GM23338 (cell line): ENCODE measurements at regions not wholly inside any gene's neighbourhood (a gene's known extent, or its start where the extent isn't known, plus 50 kb on each side); places are given as distances from the start of the nearest gene placed in this dataset.
"Not testable (repeated sequence)": the region's sequence is repeated elsewhere in the genome, so short reads cannot be mapped to it uniquely, and the experiment has no call there.

Experiments
- ATAC-seq: fragments of 200-7000 bp; cut with Tn5 transposase; 3 replicates; pipeline ENCODE4 v1.9.1; 2020
- DNase-seq: peaks from one replicate; pipeline ENCODE4 v3.0.0-alpha.2; 2015; ENCODE audit warnings: low spot score
- H2AFZ ChIP-seq: fragments of 200-600 bp; sonication (generic); 2 replicates; pipeline ENCODE4 v1.8.0; 2016; ENCODE audit warnings: antibody characterized with exemption, mild to moderate bottlenecking, moderate library complexity
- H3F3A ChIP-seq: fragments of 200-600 bp; sonication (generic); replicated peaks from 2 replicates; pipeline ENCODE4 v1.8.0; 2017; ENCODE audit warnings: antibody characterized with exemption, mixed run types, low read depth
- H3K27ac ChIP-seq: fragments of 200-600 bp; sonication (generic); 2 replicates; pipeline ENCODE4 v1.6.1; 2016; ENCODE audit warnings: low read depth
- H3K27me3 ChIP-seq: fragments of 200-600 bp; sonication (generic); 2 replicates; pipeline ENCODE4 v1.8.0; 2016; ENCODE audit warnings: mild to moderate bottlenecking, mixed run types, moderate library complexity; ENCODE audit not compliant: insufficient read depth
- H3K36me3 ChIP-seq: fragments of 200-600 bp; sonication (generic); 2 replicates; pipeline ENCODE4 v1.8.0; 2016; ENCODE audit warnings: mild to moderate bottlenecking; ENCODE audit not compliant: insufficient read depth
- H3K4me1 ChIP-seq: fragments of 200-600 bp; sonication (generic); 2 replicates; pipeline ENCODE4 v1.8.0; 2016; ENCODE audit warnings: mild to moderate bottlenecking, moderate library complexity; ENCODE audit not compliant: insufficient read depth
- H3K4me2 ChIP-seq: fragments of 200-600 bp; sonication (generic); 2 replicates; pipeline ENCODE4 v1.7.1; 2017; ENCODE audit warnings: mixed run types
- H3K4me3 ChIP-seq: fragments of 200-600 bp; sonication (generic); 2 replicates; pipeline ENCODE4 v1.6.1; 2016; ENCODE audit warnings: mixed run types
- H3K79me2 ChIP-seq: fragments of 200-600 bp; sonication (generic); replicated peaks from 2 replicates; pipeline ENCODE4 v1.8.0; 2017; ENCODE audit warnings: mild to moderate bottlenecking; ENCODE audit not compliant: insufficient read depth
- H3K9me2 ChIP-seq: fragments of 200-600 bp; sonication (generic); 2 replicates; pipeline ENCODE4 v1.8.0; 2017; ENCODE audit not compliant: insufficient read depth
- H4K20me1 ChIP-seq: fragments of 200-600 bp; sonication (generic); replicated peaks from 2 replicates; pipeline ENCODE4 v1.8.0; 2017; ENCODE audit warnings: mild to moderate bottlenecking; ENCODE audit not compliant: insufficient read depth
- H3K27ac Mint-ChIP-seq: 2 replicates; pipeline ENCODE4 v1.8.0; 2020; ENCODE audit warnings: inconsistent platforms, mild to moderate bottlenecking, moderate library complexity, mixed read lengths
- H3K27me3 Mint-ChIP-seq: 3 replicates; pipeline ENCODE4 v1.8.0; 2022; ENCODE audit warnings: low read depth, mild to moderate bottlenecking, moderate library complexity, mixed read lengths, inconsistent platforms; ENCODE audit not compliant: insufficient read depth, poor library complexity
- H3K36me3 Mint-ChIP-seq: 3 replicates; pipeline ENCODE4 v1.8.0; 2021; ENCODE audit warnings: low read depth, mild to moderate bottlenecking, inconsistent platforms, moderate library complexity, mixed read lengths
- H3K4me1 Mint-ChIP-seq: 3 replicates; pipeline ENCODE4 v1.8.0; 2020; ENCODE audit warnings: mild to moderate bottlenecking, inconsistent platforms, mixed read lengths
- H3K4me3 Mint-ChIP-seq: 3 replicates; pipeline ENCODE4 v1.8.0; 2021; ENCODE audit warnings: moderate library complexity, mild to moderate bottlenecking, inconsistent platforms, mixed read lengths
- H3K9me3 Mint-ChIP-seq: 3 replicates; pipeline ENCODE4 v1.8.0; 2020; ENCODE audit warnings: moderate library complexity, mild to moderate bottlenecking, inconsistent platforms, mixed read lengths
- CREB1 ChIP-seq: fragments of 250-450 bp; sonication (Bioruptor Pico); IDR thresholded peaks from 2 replicates; pipeline ENCODE4 v1.5.0; 2020; ENCODE audit warnings: low read depth, mild to moderate bottlenecking, moderate library complexity
- CTCF ChIP-seq, 2 experiments: fragments of 200-600 bp in 1 of 2; sonication (generic) in 1 of 2; conservative IDR thresholded peaks; 2 replicates each; pipeline versions ENCODE4 v1.5.1 to v1.6.1; 2016 to 2017; ENCODE audit warnings: antibody characterized with exemption in 2 of 2, low read depth in 2 of 2, mild to moderate bottlenecking in 2 of 2, moderate library complexity in 1 of 2
- EZH2 ChIP-seq: fragments of 200-600 bp; sonication (generic); IDR thresholded peaks from one replicate; pipeline ENCODE4 v1.8.0; 2017; ENCODE audit warnings: antibody characterized with exemption, mild to moderate bottlenecking, low read depth; ENCODE audit not compliant: unreplicated experiment
- JUNB ChIP-seq: IDR thresholded peaks from one replicate; pipeline ENCODE4 v1.6.1; 2016; ENCODE audit warnings: antibody characterized with exemption; ENCODE audit not compliant: unreplicated experiment
- NANOG ChIP-seq: IDR thresholded peaks from 2 replicates; pipeline ENCODE4 v1.6.1; 2016; ENCODE audit warnings: antibody characterized with exemption, borderline replicate concordance
- POLR2AphosphoS5 ChIP-seq: IDR thresholded peaks from 2 replicates; pipeline ENCODE4 v1.6.1; 2016; ENCODE audit warnings: antibody characterized with exemption, low read depth
- REST ChIP-seq: IDR thresholded peaks from one replicate; pipeline ENCODE4 v1.6.1; 2018; ENCODE audit warnings: antibody characterized with exemption; ENCODE audit not compliant: unreplicated experiment
- STAT1 ChIP-seq: IDR thresholded peaks from one replicate; pipeline ENCODE4 v1.6.1; 2016; ENCODE audit warnings: antibody characterized with exemption; ENCODE audit not compliant: unreplicated experiment
- ZNF331 ChIP-seq: fragments of 250-450 bp; sonication (Bioruptor Pico); IDR thresholded peaks from 2 replicates; pipeline ENCODE4 v1.5.0; 2020; ENCODE audit warnings: low read depth, mild to moderate bottlenecking, moderate library complexity

- Histone ChIP-seq H3K27ac (no peak overlapping the region), H3K36me3 (0 out of 2 replicates have a peak, but pooled peaks cover 6% of the 10 kb centered on the region), H4K20me1 (no peaks in the 10 kb centered on the region), H3K4me3 (no peak overlapping the region), H3K4me2 (no peak overlapping the region), H2AFZ (no peak overlapping the region), H3K27me3 (no peaks in the 10 kb centered on the region), H3K79me2 (no peaks in the 10 kb centered on the region), H3K4me1 (no peaks in the 10 kb centered on the region), H3F3A (no peaks in the 10 kb centered on the region), H3K9me2 (no peaks in the 10 kb centered on the region)
- Mint-ChIP-seq H3K9me3 (peaks cover 28% of the 10 kb centered on the region), H3K27me3 (peaks cover 4% of the 10 kb centered on the region), H3K36me3 (peaks cover 20% of the 10 kb centered on the region), H3K4me1 (no peaks in the 10 kb centered on the region), H3K4me3 (no peak overlapping the region), H3K27ac (no peak overlapping the region)
- ATAC-seq (no peak), DNase-seq (no peak)
- TF ChIP-seq STAT1 (no peak), JUNB (no peak), ZNF331 (CRISPR knock-in tag) (no peak), REST (no peak), CREB1 (CRISPR knock-in tag) (no peak), POLR2AphosphoS5 (no peak), EZH2 (no peak), CTCF (conservative IDR thresholded peaks at IDR 0.05; ENCODE audit: low read depth in 2 of 2) (no peak), NANOG (no peak)
These were observed 109.5 kb upstream of the TSC22D1 start for GRCh38 chr13:44685641-44686040.

GRCh38 chr13:44682416-44682815 lies 106.3 kb upstream of the TSC22D1 start:
- not testable (repeated sequence) for H3K4me1 Mint-ChIP-seq
- H3K36me3 Mint-ChIP-seq = peaks cover 24% of the 10 kb centered on the region

More at GRCh38 chr13:44682416-44682815, 106.3 kb upstream of the TSC22D1 start:
- not testable (repeated sequence) for ATAC-seq, DNase-seq, H2AFZ ChIP-seq, H3K9me2 ChIP-seq, H3K27ac Mint-ChIP-seq, H3K27me3 Mint-ChIP-seq, H3K36me3 ChIP-seq, H3K27ac ChIP-seq, H3K4me2 ChIP-seq, H3K4me3 ChIP-seq, H3F3A ChIP-seq, H3K4me3 Mint-ChIP-seq, H4K20me1 ChIP-seq, H3K27me3 ChIP-seq, H3K4me1 ChIP-seq, H3K79me2 ChIP-seq
- H3K9me3 Mint-ChIP-seq = peaks cover 37% of the 10 kb centered on the region
